HG02884 (cell line): ENCODE measurements at regions not wholly inside any gene's neighbourhood (a gene's known extent, or its start where the extent isn't known, plus 50 kb on each side); places are given as distances from the start of the nearest gene placed in this dataset.
"Not testable (repeated sequence)": the region's sequence is repeated elsewhere in the genome, so short reads cannot be mapped to it uniquely, and the experiment has no call there.

ENCODE experiments used
- ATAC-seq: cut with Tn5 transposase; IDR thresholded peaks from one replicate; pipeline ENCODE4 v1.9.1; 2021; ENCODE audit warnings: mild to moderate bottlenecking, moderate library complexity; ENCODE audit not compliant: unreplicated experiment

- ATAC-seq = no peak
These were observed 180.4 kb downstream of the SMAD6 start for GRCh38 chr15:66882251-66883020.

- no peak for ATAC-seq
These were observed 181.4 kb downstream of the SMAD6 start for GRCh38 chr15:66883284-66883911.

GRCh38 chr15:66884115-66884622 is 181.2 kb upstream of the SMAD3 start:
- ATAC-seq = no peak

GRCh38 chr15:66884661-66885237 is 180.7 kb upstream of the SMAD3 start:
- ATAC-seq = no peak

GRCh38 chr15:66885281-66885915 is 180.0 kb upstream of the SMAD3 start:
- no peak for ATAC-seq

GRCh38 chr15:66886241-66886675 is 179.1 kb upstream of the SMAD3 start:
- no peak for ATAC-seq

- no peak for ATAC-seq
These were observed 178.6 kb upstream of the SMAD3 start for GRCh38 chr15:66886686-66887273.

- not testable (repeated sequence) for ATAC-seq
These were observed 176.1 kb upstream of the SMAD3 start for GRCh38 chr15:66889298-66889697.

- ATAC-seq = no peak
These were observed 173.6 kb upstream of the SMAD3 start for GRCh38 chr15:66891776-66892175.

GRCh38 chr15:66893294-66893693 is 172.1 kb upstream of the SMAD3 start:
- ATAC-seq = no peak

- ATAC-seq = no peak
These were observed 171.0 kb upstream of the SMAD3 start for GRCh38 chr15:66894363-66894762.

- ATAC-seq = no peak
These were observed 170.2 kb upstream of the SMAD3 start for GRCh38 chr15:66894986-66895780.

- ATAC-seq = no peak
These were observed 169.5 kb upstream of the SMAD3 start for GRCh38 chr15:66895794-66896453.

GRCh38 chr15:66896611-66897010 is 168.8 kb upstream of the SMAD3 start:
- ATAC-seq = no peak

- no peak for ATAC-seq
These were observed 168.0 kb upstream of the SMAD3 start for GRCh38 chr15:66897416-66897815.

- no peak for ATAC-seq
These were observed 167.4 kb upstream of the SMAD3 start for GRCh38 chr15:66897971-66898370.

GRCh38 chr15:66898656-66899386 is 166.6 kb upstream of the SMAD3 start:
- ATAC-seq = no peak

GRCh38 chr15:66899555-66900350 is 165.6 kb upstream of the SMAD3 start:
- ATAC-seq = no peak
